MM.1S (cell line): ENCODE measurements at regions not wholly inside any gene's neighbourhood (a gene's known extent, or its start where the extent isn't known, plus 50 kb on each side); places are given as distances from the start of the nearest gene placed in this dataset.

Source experiments
- DNase-seq: peaks from one replicate; pipeline ENCODE4 v3.0.0-alpha.2; 2015
- H2AFZ ChIP-seq: fragments of 300-600 bp; sonication (generic); 2 replicates; pipeline ENCODE4 v1.6.0; 2016; ENCODE audit warnings: antibody characterized with exemption, low read length
- H3F3A ChIP-seq: fragments of 300-600 bp; sonication (generic); 2 replicates; pipeline ENCODE4 v1.6.1; 2016; ENCODE audit warnings: mild to moderate bottlenecking, antibody characterized with exemption, low read length, moderate library complexity, mixed read lengths; ENCODE audit not compliant: insufficient read depth
- H3K27ac ChIP-seq: fragments of 300-600 bp; sonication (generic); 2 replicates; pipeline ENCODE4 v1.5.1; 2016; ENCODE audit warnings: mild to moderate bottlenecking, low read length
- H3K27me3 ChIP-seq: fragments of 300-600 bp; sonication (generic); replicated peaks from 2 replicates; pipeline ENCODE4 v1.6.0; 2016; ENCODE audit warnings: low read length; ENCODE audit not compliant: insufficient read depth
- H3K36me3 ChIP-seq: fragments of 300-600 bp; sonication (generic); replicated peaks from 2 replicates; pipeline ENCODE4 v1.6.1; 2016; ENCODE audit warnings: mild to moderate bottlenecking, low read length, mixed read lengths; ENCODE audit not compliant: insufficient read depth
- H3K4me1 ChIP-seq: fragments of 300-600 bp; sonication (generic); 2 replicates; pipeline ENCODE4 v1.6.1; 2016; ENCODE audit warnings: low read length, mixed read lengths
- H3K4me2 ChIP-seq: fragments of 300-600 bp; sonication (generic); 2 replicates; pipeline ENCODE4 v1.6.0; 2016; ENCODE audit warnings: low read depth, low read length
- H3K4me3 ChIP-seq: fragments of 300-600 bp; sonication (generic); 2 replicates; pipeline ENCODE4 v1.5.1; 2016; ENCODE audit warnings: low read length, mixed read lengths
- H3K79me2 ChIP-seq: fragments of 300-600 bp; sonication (generic); 2 replicates; pipeline ENCODE4 v1.6.1; 2016; ENCODE audit warnings: mixed run types, low read length, mixed read lengths
- H3K9ac ChIP-seq: fragments of 300-600 bp; sonication (generic); 2 replicates; pipeline ENCODE4 v1.6.1; 2016; ENCODE audit warnings: low read length, mixed read lengths
- H3K9me2 ChIP-seq: fragments of 300-600 bp; sonication (generic); replicated peaks from 2 replicates; pipeline ENCODE4 v1.6.1; 2016; ENCODE audit warnings: mild to moderate bottlenecking, low read length, mixed read lengths; ENCODE audit not compliant: insufficient read depth
- H3K9me3 ChIP-seq: fragments of 300-600 bp; sonication (generic); replicated peaks from 2 replicates; pipeline ENCODE4 v1.6.1; 2016; ENCODE audit warnings: mild to moderate bottlenecking, low read length, mixed read lengths; ENCODE audit not compliant: insufficient read depth
- H4K20me1 ChIP-seq: fragments of 300-600 bp; sonication (generic); 2 replicates; pipeline ENCODE4 v1.6.1; 2016; ENCODE audit warnings: mild to moderate bottlenecking, low read length, moderate library complexity, mixed read lengths; ENCODE audit not compliant: insufficient read depth
- EZH2 ChIP-seq: fragments of 300-600 bp; sonication (generic); optimal IDR thresholded peaks from 2 replicates; pipeline ENCODE3; 2017; ENCODE audit warnings: low read depth, mild to moderate bottlenecking, antibody characterized with exemption, low read length, mixed read lengths
- EZH2phosphoT487 ChIP-seq: fragments of 300-600 bp; sonication (generic); IDR thresholded peaks from 2 replicates; pipeline ENCODE4 v1.6.1; 2018; ENCODE audit warnings: antibody characterized with exemption, low read length
- TF ChIP-seq, protein P1 (sequence below): fragments of 300-600 bp; sonication (generic); IDR thresholded peaks from 2 replicates; pipeline ENCODE4 v1.5.1; 2016; ENCODE audit warnings: antibody characterized with exemption, low read length, mixed read lengths

DNA sequence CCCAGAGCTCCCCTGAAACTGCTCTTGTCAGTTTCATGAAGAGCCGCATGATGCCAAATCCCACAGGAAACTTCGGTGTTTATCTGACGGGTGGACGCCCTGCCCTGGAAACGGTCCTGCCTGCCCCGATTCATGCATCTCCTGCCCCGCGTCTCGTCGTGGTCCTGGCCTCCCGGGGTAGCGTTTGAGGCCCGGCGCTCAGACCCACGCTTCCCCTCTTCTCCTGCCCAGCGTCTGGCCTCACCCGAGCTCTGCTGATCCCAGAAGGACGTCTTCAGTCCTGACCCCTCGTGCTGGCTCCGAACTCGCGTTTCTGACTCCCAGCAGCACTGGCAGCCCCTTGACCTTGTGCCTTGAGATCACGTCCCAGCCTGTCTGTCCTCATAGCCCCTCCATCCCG is 180.5 kb downstream of the TMEM18 start:
- Histone ChIP-seq H2AFZ (no peak overlapping the region), H3F3A (no peaks in the 10 kb centered on the region), H3K4me1 (no peaks in the 10 kb centered on the region), H3K36me3 (no peaks in the 10 kb centered on the region), H3K27ac (no peak overlapping the region), H3K9me2 (no peaks in the 10 kb centered on the region), H3K79me2 (no peaks in the 10 kb centered on the region), H3K9me3 (no peaks in the 10 kb centered on the region), H3K27me3 (no peaks in the 10 kb centered on the region), H3K4me2 (no peak overlapping the region), H3K4me3 (no peak overlapping the region), H3K9ac (no peak overlapping the region), H4K20me1 (no peaks in the 10 kb centered on the region)
- TF ChIP-seq EZH2 (no peak), EZH2phosphoT487 (no peak)
- TF ChIP-seq, protein P1, sequence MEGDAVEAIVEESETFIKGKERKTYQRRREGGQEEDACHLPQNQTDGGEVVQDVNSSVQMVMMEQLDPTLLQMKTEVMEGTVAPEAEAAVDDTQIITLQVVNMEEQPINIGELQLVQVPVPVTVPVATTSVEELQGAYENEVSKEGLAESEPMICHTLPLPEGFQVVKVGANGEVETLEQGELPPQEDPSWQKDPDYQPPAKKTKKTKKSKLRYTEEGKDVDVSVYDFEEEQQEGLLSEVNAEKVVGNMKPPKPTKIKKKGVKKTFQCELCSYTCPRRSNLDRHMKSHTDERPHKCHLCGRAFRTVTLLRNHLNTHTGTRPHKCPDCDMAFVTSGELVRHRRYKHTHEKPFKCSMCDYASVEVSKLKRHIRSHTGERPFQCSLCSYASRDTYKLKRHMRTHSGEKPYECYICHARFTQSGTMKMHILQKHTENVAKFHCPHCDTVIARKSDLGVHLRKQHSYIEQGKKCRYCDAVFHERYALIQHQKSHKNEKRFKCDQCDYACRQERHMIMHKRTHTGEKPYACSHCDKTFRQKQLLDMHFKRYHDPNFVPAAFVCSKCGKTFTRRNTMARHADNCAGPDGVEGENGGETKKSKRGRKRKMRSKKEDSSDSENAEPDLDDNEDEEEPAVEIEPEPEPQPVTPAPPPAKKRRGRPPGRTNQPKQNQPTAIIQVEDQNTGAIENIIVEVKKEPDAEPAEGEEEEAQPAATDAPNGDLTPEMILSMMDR = no peak
- DNase-seq = no peak

DNA sequence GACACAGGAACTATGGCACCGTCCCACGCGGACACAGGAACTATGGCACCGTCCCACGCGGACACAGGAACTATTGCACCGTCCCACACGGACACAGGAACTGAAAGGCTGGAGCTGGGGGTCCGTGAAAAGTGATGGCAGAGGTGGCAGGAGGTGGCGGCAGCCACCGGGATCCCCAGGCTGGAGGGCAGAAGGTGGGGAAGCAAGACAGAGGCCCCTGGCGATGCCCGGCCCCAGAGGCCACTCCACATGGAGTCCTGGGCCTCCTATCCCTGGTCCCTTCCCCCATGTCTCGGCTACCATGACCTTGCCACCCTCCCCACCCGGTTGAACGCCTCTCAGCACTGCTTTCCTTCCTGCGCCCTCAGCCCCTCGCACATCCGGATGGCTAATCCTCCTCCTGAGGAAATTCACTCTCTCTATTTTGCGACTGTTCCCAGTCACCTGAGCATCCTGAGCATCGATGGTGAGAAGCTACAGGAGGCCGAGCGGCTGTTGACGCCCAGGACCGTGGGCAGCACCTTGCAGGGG is 181.4 kb downstream of the TMEM18 start:
- no peaks in the 10 kb centered on the region for H3K79me2 ChIP-seq
- H3K27ac ChIP-seq = no peak overlapping the region
- no peaks in the 10 kb centered on the region for H3F3A ChIP-seq
- H3K4me2 ChIP-seq = no peak overlapping the region
- no peaks in the 10 kb centered on the region for H3K9me3 ChIP-seq
- no peaks in the 10 kb centered on the region for H3K27me3 ChIP-seq
- no peaks in the 10 kb centered on the region for H3K4me1 ChIP-seq
- no peak overlapping the region for H3K9ac ChIP-seq
- H3K4me3 ChIP-seq = no peak overlapping the region
- no peak for DNase-seq
- H2AFZ ChIP-seq = no peak overlapping the region
- no peaks in the 10 kb centered on the region for H4K20me1 ChIP-seq
- TF ChIP-seq, protein P1 = no peak
- TF ChIP-seq EZH2phosphoT487 (no peak), EZH2 (no peak)
- no peaks in the 10 kb centered on the region for H3K36me3 ChIP-seq
- no peaks in the 10 kb centered on the region for H3K9me2 ChIP-seq

DNA sequence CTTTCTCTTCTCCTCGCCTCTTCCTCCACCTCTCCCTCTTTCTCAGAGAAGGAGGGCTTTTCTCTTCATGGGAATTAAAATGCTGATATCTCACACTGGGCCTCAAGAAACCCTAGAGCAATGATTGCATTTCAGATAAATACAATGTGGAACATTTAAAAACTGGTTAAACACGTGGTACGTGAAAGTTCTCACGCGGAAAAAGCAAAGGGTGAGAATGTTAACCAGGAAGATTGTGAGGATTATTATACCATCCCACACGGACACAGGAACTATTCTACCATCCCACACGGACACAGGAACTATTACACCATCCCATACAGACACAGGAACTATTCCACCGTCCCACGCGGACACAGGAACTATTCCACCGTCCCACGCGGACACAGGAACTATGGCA is 182.4 kb downstream of the TMEM18 start:
- Histone ChIP-seq H3K9me2 (no peaks in the 10 kb centered on the region), H3K4me1 (no peaks in the 10 kb centered on the region), H3K4me3 (no peak overlapping the region), H3F3A (no peaks in the 10 kb centered on the region), H3K27me3 (no peaks in the 10 kb centered on the region), H3K27ac (no peak overlapping the region), H3K4me2 (no peak overlapping the region), H4K20me1 (no peaks in the 10 kb centered on the region), H3K9ac (no peak overlapping the region), H3K79me2 (no peaks in the 10 kb centered on the region), H2AFZ (no peak overlapping the region), H3K9me3 (no peaks in the 10 kb centered on the region), H3K36me3 (no peaks in the 10 kb centered on the region)
- TF ChIP-seq EZH2phosphoT487 = no peak
- no peak for TF ChIP-seq EZH2
- TF ChIP-seq, protein P1 = no peak
- no peak for DNase-seq
